HCT116 (cell line): ENCODE measurements at regions not wholly inside any gene's neighbourhood (a gene's known extent, or its start where the extent isn't known, plus 50 kb on each side); places are given as distances from the start of the nearest gene placed in this dataset.

Source experiments
- EZH2 ChIP-seq: fragments of 200-600 bp; sonication (generic); IDR thresholded peaks from 2 replicates; pipeline ENCODE4 v1.6.1; 2017; ENCODE audit warnings: antibody characterized with exemption, mixed run types
- EZH2phosphoT487 ChIP-seq: fragments of 200-600 bp; IDR thresholded peaks from 2 replicates; pipeline ENCODE4 v1.6.1; 2018; ENCODE audit warnings: antibody characterized with exemption, borderline replicate concordance
- FOSL1 ChIP-seq: IDR thresholded peaks from 2 replicates; pipeline ENCODE4 v1.6.1; 2012; ENCODE audit warnings: low read depth
- POLR2A ChIP-seq: IDR thresholded peaks from 2 replicates; pipeline ENCODE4 v1.7.0; 2011; ENCODE audit warnings: borderline replicate concordance; ENCODE audit not compliant: insufficient read depth, insufficient read length; ENCODE audit errors: extremely low read depth
- POLR2AphosphoS5 ChIP-seq: IDR thresholded peaks from 2 replicates; pipeline ENCODE4 v1.6.1; 2011; ENCODE audit warnings: mild to moderate bottlenecking, low read depth, low read length, moderate library complexity
- SIN3A ChIP-seq: IDR thresholded peaks from 2 replicates; pipeline ENCODE4 v1.6.1; 2012; ENCODE audit warnings: low read depth
- SP1 ChIP-seq: IDR thresholded peaks from 2 replicates; pipeline ENCODE4 v1.6.1; 2012; ENCODE audit warnings: low read depth
- TCF7L2 ChIP-seq: IDR thresholded peaks from 2 replicates; pipeline ENCODE4 v1.7.0; 2011; ENCODE audit warnings: borderline replicate concordance, inconsistent platforms; ENCODE audit not compliant: insufficient read depth, insufficient read length; ENCODE audit errors: extremely low read depth
- YY1 ChIP-seq: IDR thresholded peaks from 2 replicates; pipeline ENCODE4 v1.6.1; 2011; ENCODE audit warnings: low read length, low read depth, moderate library complexity, mild to moderate bottlenecking; ENCODE audit not compliant: insufficient replicate concordance; ENCODE audit errors: extremely low read depth
- ZNF274 ChIP-seq: fragments of 200-500 bp; sonication (Bioruptor generic); IDR thresholded peaks from 2 replicates; pipeline ENCODE4 v1.6.1; 2014; ENCODE audit warnings: mild to moderate bottlenecking, low read depth, low read length, inconsistent platforms
- TF ChIP-seq, protein P1 (sequence below), 3 experiments: fragments of 200-600 bp in 1 of 3; sonication (generic) in 1 of 3; IDR thresholded peaks in 2 of 3; conservative IDR thresholded peaks in 1 of 3; 2 replicates each; pipeline ENCODE4 v1.5.1; 2012 to 2017; ENCODE audit warnings: low read depth in 2 of 3, low read length in 2 of 3, antibody characterized with exemption in 1 of 3, borderline replicate concordance in 1 of 3, control low read depth in 1 of 3, mild to moderate bottlenecking in 1 of 3, mixed read lengths in 1 of 3, mixed run types in 1 of 3, moderate library complexity in 1 of 3; ENCODE audit not compliant: insufficient read depth in 1 of 3
- TF ChIP-seq, protein P2 (sequence below): IDR thresholded peaks from 2 replicates; pipeline ENCODE4 v1.6.1; 2012
- TF ChIP-seq, protein P3 (sequence below): IDR thresholded peaks from 2 replicates; pipeline ENCODE4 v1.6.1; 2012; ENCODE audit warnings: low read depth
- TF ChIP-seq, protein P4 (sequence below): IDR thresholded peaks from 2 replicates; pipeline ENCODE4 v1.6.1; 2011; ENCODE audit warnings: mild to moderate bottlenecking, low read length, moderate library complexity; ENCODE audit not compliant: insufficient replicate concordance; ENCODE audit errors: extremely low read depth

DNA sequence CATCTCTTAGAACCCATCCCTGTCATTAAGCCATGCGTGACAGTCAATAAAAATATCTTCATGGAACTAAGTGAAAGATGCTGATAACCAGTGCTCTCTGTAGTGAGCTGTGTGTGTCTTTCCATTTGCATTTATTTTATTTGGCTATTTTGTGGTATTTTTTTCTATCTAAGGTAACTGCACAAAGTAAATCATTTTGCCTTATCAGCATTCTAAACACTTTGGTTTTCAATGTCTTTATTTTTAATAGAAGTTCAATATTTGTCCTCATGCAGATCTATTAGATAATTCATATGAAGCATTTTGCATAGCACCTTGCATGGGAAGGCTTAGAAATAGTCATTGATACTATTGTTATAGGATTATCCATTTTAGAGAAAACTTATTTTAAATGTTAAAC, 163.6 kb upstream of the TANK start:
- TF ChIP-seq, protein P1, sequence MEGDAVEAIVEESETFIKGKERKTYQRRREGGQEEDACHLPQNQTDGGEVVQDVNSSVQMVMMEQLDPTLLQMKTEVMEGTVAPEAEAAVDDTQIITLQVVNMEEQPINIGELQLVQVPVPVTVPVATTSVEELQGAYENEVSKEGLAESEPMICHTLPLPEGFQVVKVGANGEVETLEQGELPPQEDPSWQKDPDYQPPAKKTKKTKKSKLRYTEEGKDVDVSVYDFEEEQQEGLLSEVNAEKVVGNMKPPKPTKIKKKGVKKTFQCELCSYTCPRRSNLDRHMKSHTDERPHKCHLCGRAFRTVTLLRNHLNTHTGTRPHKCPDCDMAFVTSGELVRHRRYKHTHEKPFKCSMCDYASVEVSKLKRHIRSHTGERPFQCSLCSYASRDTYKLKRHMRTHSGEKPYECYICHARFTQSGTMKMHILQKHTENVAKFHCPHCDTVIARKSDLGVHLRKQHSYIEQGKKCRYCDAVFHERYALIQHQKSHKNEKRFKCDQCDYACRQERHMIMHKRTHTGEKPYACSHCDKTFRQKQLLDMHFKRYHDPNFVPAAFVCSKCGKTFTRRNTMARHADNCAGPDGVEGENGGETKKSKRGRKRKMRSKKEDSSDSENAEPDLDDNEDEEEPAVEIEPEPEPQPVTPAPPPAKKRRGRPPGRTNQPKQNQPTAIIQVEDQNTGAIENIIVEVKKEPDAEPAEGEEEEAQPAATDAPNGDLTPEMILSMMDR (IDR thresholded peaks at IDR 0.05 in 2 of 3, conservative IDR thresholded peaks at IDR 0.05 in 1 of 3; ENCODE audit: borderline replicate concordance in 1 of 3, insufficient read depth in 1 of 3, low read depth in 2 of 3, low read length in 2 of 3) = no peak
- TF ChIP-seq EZH2 (no peak), EZH2phosphoT487 (no peak), SIN3A (no peak), FOSL1 (no peak), YY1 (no peak), POLR2A (no peak), SP1 (no peak), POLR2AphosphoS5 (no peak), TCF7L2 (no peak), ZNF274 (no peak)
- TF ChIP-seq, protein P2, sequence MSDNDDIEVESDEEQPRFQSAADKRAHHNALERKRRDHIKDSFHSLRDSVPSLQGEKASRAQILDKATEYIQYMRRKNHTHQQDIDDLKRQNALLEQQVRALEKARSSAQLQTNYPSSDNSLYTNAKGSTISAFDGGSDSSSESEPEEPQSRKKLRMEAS = no peak
- TF ChIP-seq, protein P3, sequence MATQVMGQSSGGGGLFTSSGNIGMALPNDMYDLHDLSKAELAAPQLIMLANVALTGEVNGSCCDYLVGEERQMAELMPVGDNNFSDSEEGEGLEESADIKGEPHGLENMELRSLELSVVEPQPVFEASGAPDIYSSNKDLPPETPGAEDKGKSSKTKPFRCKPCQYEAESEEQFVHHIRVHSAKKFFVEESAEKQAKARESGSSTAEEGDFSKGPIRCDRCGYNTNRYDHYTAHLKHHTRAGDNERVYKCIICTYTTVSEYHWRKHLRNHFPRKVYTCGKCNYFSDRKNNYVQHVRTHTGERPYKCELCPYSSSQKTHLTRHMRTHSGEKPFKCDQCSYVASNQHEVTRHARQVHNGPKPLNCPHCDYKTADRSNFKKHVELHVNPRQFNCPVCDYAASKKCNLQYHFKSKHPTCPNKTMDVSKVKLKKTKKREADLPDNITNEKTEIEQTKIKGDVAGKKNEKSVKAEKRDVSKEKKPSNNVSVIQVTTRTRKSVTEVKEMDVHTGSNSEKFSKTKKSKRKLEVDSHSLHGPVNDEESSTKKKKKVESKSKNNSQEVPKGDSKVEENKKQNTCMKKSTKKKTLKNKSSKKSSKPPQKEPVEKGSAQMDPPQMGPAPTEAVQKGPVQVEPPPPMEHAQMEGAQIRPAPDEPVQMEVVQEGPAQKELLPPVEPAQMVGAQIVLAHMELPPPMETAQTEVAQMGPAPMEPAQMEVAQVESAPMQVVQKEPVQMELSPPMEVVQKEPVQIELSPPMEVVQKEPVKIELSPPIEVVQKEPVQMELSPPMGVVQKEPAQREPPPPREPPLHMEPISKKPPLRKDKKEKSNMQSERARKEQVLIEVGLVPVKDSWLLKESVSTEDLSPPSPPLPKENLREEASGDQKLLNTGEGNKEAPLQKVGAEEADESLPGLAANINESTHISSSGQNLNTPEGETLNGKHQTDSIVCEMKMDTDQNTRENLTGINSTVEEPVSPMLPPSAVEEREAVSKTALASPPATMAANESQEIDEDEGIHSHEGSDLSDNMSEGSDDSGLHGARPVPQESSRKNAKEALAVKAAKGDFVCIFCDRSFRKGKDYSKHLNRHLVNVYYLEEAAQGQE = no peak
- TF ChIP-seq, protein P4, sequence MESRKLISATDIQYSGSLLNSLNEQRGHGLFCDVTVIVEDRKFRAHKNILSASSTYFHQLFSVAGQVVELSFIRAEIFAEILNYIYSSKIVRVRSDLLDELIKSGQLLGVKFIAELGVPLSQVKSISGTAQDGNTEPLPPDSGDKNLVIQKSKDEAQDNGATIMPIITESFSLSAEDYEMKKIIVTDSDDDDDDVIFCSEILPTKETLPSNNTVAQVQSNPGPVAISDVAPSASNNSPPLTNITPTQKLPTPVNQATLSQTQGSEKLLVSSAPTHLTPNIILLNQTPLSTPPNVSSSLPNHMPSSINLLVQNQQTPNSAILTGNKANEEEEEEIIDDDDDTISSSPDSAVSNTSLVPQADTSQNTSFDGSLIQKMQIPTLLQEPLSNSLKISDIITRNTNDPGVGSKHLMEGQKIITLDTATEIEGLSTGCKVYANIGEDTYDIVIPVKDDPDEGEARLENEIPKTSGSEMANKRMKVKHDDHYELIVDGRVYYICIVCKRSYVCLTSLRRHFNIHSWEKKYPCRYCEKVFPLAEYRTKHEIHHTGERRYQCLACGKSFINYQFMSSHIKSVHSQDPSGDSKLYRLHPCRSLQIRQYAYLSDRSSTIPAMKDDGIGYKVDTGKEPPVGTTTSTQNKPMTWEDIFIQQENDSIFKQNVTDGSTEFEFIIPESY = no peak
